ENCODE measurements at regions not wholly inside any gene's neighbourhood (a gene's known extent, or its start where the extent isn't known, plus 50 kb on each side); places are given as distances from the start of the nearest gene placed in this dataset.

- no peak for TF ChIP-seq CTCF (IDR thresholded peaks at IDR 0.05; ENCODE audit: insufficient read depth, low read length, poor library complexity, severe bottlenecking)
- no peak for TF ChIP-seq EZH2phosphoT487 (conservative IDR thresholded peaks at IDR 0.05; ENCODE audit: low read length)
These were observed 232.9 kb upstream of the CPNE8 start for GRCh38 chr12:39138268-39138667.

Measured in SU-DHL-6 (cell line).